Naive thymus-derived CD8-positive, alpha-beta T cell (primary cell): ENCODE measurements at regions not wholly inside any gene's neighbourhood (a gene's known extent, or its start where the extent isn't known, plus 50 kb on each side); places are given as distances from the start of the nearest gene placed in this dataset.

ENCODE experiments used
- ATAC-seq, 2 donors: fragments of 150-1000 bp; cut with Tn5 transposase in 1 of 2; sonication (Bioruptor Pico), chemical (Tn5 transposase) in 1 of 2; 1 replicate in 1 of 2; 2 replicates in 1 of 2; pipeline ENCODE4 v1.10.0; 2021; ENCODE audit warnings: mild to moderate bottlenecking in 2 of 2, moderate library complexity in 2 of 2
- POLR2A ChIA-PET: fragments of 350-600 bp; sonication (Branson Sonifier 250); formaldehyde crosslinking; loops from one replicate; lab custom pipeline; 2021; ENCODE audit warnings: antibody characterized with exemption; lab: Charles Lee
- DNase-seq, 10 donors: peaks; one replicate each; pipeline versions ENCODE4 v3.0.0 to v3.0.0-alpha.2; 2020 to 2022
- H3K27ac Mint-ChIP-seq, 10 donors: one replicate each; pipeline ENCODE4 v1.8.0; 2020 to 2022; ENCODE audit warnings: mild to moderate bottlenecking in 10 of 10, mixed read lengths in 10 of 10, moderate library complexity in 4 of 10, inconsistent platforms in 1 of 10
- H3K27me3 Mint-ChIP-seq, 5 donors: one replicate each; pipeline ENCODE4 v1.8.0; 2021 to 2022; ENCODE audit warnings: mixed read lengths in 5 of 5
- H3K36me3 Mint-ChIP-seq, 3 donors: one replicate each; pipeline ENCODE4 v1.8.0; 2020 to 2022; ENCODE audit warnings: mixed read lengths in 3 of 3, mild to moderate bottlenecking in 2 of 3, inconsistent platforms in 1 of 3
- H3K4me1 Mint-ChIP-seq, 4 donors: one replicate each; pipeline ENCODE4 v1.8.0; 2021 to 2022; ENCODE audit warnings: mixed read lengths in 4 of 4
- H3K4me3 Mint-ChIP-seq, 10 donors: one replicate each; pipeline ENCODE4 v1.8.0; 2020 to 2022; ENCODE audit warnings: mild to moderate bottlenecking in 10 of 10, mixed read lengths in 10 of 10, moderate library complexity in 6 of 10, inconsistent platforms in 1 of 10
- H3K9me3 Mint-ChIP-seq, 9 donors: one replicate each; pipeline ENCODE4 v1.8.0; 2020 to 2022; ENCODE audit warnings: mixed read lengths in 9 of 9, mild to moderate bottlenecking in 3 of 9, inconsistent platforms in 1 of 9, moderate library complexity in 1 of 9

DNA sequence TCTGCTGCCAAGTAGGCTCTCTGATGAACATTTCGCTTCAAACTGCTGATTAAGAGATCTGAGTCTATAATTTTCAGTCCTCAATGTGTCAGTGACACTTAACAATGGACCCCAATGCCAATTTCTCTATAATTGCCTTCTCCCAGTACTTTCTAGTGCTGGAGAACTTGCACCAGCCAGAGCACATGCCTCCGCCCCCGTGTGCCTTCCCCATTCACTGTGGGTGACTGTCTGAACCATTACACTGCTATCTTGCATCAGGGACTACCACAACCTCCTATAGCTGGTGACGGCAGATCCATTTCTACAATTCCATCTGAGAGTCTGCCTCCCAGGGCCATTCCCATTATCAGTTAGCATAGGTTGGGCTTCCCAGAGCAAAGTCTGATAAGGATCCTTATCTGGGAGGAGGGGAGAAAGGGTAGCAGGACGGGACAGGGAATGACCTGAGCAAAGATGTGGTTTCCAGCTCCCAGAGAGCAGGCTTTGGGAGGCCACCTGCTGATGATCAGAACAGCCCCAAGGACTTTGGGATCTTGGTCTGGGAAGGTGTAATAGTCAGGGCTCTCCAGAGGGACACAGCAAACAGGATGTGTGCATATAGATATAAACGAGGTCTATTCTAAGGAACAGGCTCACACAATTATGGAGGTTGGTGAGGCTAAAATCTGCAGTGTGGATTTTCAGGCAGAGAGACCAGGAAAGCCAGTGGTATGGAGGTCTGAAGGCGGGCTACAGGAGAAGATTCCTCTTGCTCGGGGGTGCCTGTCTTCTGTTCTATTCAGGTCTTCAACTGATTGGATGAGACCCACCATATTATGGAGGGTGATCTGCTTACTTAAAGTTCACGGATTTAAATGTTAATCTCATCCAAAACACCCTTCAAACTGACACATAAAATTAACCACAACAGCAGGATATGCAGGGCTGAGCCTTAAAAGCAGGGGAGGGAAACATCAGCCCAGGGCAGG, 238.2 kb downstream of the PTPRU start:
- Mint-ChIP-seq H3K4me3 (no peak overlapping the region), H3K27me3 (peaks cover 27 to 82% (median 41%) of the 10 kb centered on the region in 5 donors), H3K36me3 (no peaks in the 10 kb centered on the region), H3K9me3 (peaks cover 0 to 3% (median 0%) of the 10 kb centered on the region in 9 donors), H3K4me1 (no peaks in the 10 kb centered on the region), H3K27ac (no peak overlapping the region)
- no peak for ATAC-seq
- DNase-seq = no peak
- POLR2A ChIA-PET = no interaction called here

DNA sequence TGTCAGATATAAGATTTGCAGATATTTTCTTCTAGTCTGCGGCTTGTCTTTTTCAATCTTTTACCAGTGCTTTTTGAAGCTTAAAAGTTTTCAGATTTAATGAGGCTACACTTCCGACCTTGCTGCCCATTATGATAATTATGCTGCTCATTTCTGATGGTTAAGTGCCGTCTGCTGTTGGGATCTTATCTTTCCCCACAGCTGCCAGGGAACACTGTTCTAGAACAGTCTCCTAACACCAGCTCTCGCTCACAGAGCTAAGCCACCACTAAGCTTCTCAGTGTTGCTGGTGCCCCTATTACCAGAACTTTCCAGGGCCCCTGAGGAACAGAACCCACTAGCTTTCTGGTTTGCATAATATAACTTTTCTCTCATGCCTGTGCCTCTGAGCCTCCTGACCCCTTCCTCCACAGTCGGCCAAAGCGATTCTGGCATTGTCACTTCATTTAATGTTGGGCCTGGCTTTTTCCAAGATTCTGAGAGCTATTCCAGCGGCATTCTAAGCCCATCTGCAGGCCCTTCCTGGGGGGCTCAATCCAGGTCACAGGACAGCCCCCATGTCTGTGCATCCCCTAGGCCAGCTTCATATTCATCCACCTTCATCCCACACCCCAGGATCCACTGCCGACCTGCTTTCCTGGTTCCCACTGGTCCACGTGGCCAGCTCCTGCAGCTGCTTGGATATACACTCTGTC, 237.0 kb downstream of the PTPRU start:
- ATAC-seq (no peak), DNase-seq (no peak)
- Mint-ChIP-seq H3K4me1 (no peaks in the 10 kb centered on the region), H3K27ac (no peak overlapping the region), H3K9me3 (peaks cover 0 to 3% (median 0%) of the 10 kb centered on the region in 9 donors), H3K4me3 (no peak overlapping the region), H3K36me3 (no peaks in the 10 kb centered on the region), H3K27me3 (peaks cover 25 to 83% (median 39%) of the 10 kb centered on the region in 5 donors)
- POLR2A ChIA-PET = no interaction called here

DNA sequence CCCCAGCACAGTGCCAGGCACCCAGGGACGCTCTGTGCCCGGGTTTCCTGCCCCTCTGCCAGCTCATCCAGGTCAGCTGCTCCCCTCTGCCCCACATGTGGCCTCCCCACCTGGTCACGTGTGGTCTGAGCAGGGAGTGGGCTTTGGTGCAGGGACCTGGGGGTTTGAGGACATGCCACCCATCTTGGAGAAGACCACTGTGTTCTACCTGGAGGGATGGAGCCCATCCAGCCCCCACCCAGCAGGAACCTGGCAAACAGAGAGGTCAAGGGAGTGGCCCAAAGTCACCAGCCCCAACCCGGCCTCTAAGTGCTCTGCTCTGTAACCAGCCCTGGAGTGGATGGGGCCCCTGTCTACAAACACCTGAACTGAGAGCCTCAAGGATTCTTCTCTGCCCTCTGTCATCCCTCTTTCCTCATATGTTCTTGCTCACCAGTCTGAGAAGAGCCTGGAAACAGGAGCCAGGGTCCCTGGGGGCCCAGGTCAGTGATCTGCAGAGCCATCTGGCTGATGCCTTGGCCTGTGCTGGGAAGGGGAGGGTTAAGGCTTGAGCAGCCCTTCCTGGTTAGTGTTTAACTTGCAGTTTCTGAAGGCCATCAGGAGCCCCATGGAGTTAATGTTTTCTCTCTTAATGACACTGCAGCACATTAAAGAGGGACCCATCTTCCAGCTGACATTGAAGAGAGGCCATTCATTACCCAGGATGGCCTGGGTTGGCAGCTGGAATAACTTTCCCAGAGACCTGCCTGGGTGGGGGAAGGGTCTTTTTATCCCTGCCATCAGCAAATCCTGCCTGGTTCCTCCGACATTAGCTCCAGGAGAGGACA, 235.4 kb downstream of the PTPRU start:
- POLR2A ChIA-PET = no interaction called here
- Mint-ChIP-seq H3K4me1 (no peaks in the 10 kb centered on the region), H3K4me3 (no peak overlapping the region), H3K27me3 (peaks cover 19 to 82% (median 36%) of the 10 kb centered on the region in 5 donors), H3K9me3 (peaks cover 0 to 3% (median 0%) of the 10 kb centered on the region in 9 donors), H3K27ac (no peak overlapping the region), H3K36me3 (no peaks in the 10 kb centered on the region)
- no peak for DNase-seq
- no peak for ATAC-seq

DNA sequence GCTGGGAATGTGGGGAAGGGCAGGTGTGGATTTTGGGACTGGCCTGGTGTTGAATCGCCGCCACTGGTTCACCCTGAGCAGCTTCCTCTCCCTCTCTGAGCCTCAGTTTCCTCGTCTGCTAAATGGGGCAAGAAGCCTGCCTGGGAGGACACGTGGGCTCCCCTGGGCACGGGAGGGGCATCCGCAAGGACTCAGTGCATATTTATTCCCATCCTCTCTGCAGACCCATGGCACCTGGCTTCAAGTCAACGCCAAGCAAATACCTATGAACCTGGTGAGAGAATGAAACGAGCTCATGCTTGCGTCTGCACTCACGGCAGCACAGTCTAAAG, 234.4 kb downstream of the PTPRU start:
- POLR2A ChIA-PET = no interaction called here
- Mint-ChIP-seq H3K4me3 (no peak overlapping the region), H3K36me3 (no peaks in the 10 kb centered on the region), H3K27me3 (peaks cover 18 to 72% (median 33%) of the 10 kb centered on the region in 5 donors), H3K9me3 (peaks cover 0 to 8% (median 0%) of the 10 kb centered on the region in 9 donors), H3K27ac (no peak overlapping the region), H3K4me1 (no peaks in the 10 kb centered on the region)
- ATAC-seq (no peak), DNase-seq (no peak)

DNA sequence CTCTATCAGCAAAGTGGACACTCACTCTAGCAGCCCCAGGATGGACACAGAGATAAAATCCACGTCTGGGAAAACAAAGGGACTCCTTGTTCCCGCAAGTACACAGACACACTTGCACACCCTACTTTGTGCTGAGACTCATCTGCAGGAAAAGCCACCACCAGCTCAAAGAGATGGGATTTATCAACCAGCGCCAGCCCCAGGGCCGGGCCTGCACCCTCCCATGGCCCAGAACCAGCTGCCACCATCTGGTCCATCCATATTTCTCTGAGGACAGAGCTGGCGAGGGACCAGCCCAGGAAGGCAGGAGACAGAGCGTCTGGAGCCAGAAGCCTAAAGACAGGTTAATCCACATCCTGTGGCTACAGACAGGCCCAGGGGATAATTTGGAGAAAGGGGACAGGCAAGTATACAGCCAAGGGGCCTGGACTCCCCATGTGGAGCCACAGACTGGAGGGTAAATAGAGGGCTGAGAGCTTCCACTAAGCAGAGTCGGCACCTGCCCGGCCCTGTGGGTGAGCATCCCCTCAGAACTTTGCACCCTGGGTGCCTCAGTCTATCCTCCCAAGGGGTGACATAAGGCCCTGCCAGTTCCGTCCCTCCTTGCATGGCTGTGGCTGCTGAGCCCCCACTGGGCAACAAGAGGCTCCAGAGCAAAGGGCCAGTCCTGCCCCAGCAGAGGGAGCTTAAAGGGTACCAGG, 233.9 kb downstream of the PTPRU start:
- Mint-ChIP-seq H3K9me3 (peaks cover 0 to 12% (median 2%) of the 10 kb centered on the region in 9 donors), H3K4me1 (no peaks in the 10 kb centered on the region), H3K4me3 (no peak overlapping the region), H3K27me3 (peaks cover 18 to 70% (median 29%) of the 10 kb centered on the region in 5 donors), H3K27ac (no peak overlapping the region), H3K36me3 (peaks cover 0 to 1% (median under 1%) of the 10 kb centered on the region in 3 donors)
- DNase-seq (no peak), ATAC-seq (no peak)
- POLR2A ChIA-PET = no interaction called here

DNA sequence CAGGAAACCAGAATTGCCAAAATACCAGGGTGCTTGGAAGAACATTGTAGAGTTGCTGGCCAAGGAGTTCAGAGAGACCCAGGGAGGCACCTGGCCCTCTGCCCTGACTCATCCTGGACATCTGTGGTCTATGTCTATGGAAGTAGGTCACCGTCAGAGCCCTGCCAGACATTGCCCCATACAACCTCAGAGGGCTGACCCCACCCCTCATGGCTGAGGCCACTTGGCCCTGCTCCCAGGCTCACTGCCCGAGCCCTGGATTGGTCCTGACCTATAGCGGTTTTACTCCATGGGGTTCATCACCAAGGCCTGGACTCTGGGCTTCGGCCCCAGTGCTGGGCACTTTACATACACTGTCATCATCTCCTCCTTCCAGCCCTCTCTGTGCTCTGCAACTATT, 233.1 kb downstream of the PTPRU start:
- POLR2A ChIA-PET = no interaction called here
- no peak for ATAC-seq
- DNase-seq = no peak
- no peak overlapping the region for H3K4me3 Mint-ChIP-seq
- peaks cover 0 to 5% (median 4%) of the 10 kb centered on the region in 3 donors for H3K36me3 Mint-ChIP-seq
- H3K27me3 Mint-ChIP-seq = peaks cover 18 to 62% (median 22%) of the 10 kb centered on the region in 5 donors
- H3K9me3 Mint-ChIP-seq = peaks cover 0 to 20% (median 6%) of the 10 kb centered on the region in 9 donors
- H3K4me1 Mint-ChIP-seq = no peaks in the 10 kb centered on the region
- H3K27ac Mint-ChIP-seq = no peak overlapping the region

DNA sequence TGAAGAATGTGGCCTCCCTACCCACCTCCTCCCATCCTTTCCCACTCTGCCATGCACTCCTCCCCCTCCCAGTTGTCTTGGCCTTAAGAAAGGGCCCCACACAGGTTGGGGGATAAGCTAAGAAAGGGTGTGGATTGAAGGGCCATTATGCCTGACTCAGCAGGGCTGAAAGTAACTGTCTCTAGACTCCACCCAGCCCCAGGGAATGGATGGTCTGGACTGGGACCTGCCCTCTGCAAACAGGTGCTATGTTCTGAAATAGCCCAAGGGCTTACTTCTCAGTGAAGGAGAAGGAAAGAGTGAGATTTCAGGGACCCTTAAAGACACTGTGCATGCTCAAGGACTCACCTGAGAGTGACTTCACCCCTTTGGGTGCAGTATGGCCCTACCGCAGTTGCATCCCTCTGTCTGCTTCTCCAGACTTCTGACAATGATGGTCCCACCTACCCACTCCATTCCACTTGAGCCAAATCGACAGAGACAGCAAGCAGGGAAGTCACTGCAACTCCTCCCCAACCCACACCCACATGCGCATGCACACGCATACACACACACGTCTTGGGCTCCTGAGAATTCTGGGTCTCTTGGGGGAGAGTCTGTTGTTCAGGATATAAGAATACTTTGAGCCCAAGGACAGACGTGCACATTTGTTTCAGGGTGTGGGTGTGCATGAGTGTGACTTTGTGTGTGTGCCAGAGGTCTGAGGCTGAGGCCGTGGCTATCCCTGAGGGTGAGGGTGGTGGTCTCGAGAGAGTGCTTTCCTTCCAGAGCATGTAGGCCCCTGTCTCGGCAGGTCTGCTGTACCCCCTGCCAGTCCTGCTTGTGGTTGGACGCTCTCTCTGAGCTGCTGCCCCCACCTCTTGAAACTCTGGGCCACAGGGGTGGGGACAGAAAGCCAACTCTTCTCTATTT, 231.9 kb downstream of the PTPRU start:
- POLR2A ChIA-PET = no interaction called here
- H3K27ac Mint-ChIP-seq = no peak overlapping the region
- ATAC-seq = no peak
- H3K9me3 Mint-ChIP-seq = peaks cover 0 to 24% (median 9%) of the 10 kb centered on the region in 9 donors
- peaks cover 13 to 50% (median 22%) of the 10 kb centered on the region in 5 donors for H3K27me3 Mint-ChIP-seq
- H3K36me3 Mint-ChIP-seq = peaks cover 0 to 5% (median 4%) of the 10 kb centered on the region in 3 donors
- H3K4me1 Mint-ChIP-seq = no peaks in the 10 kb centered on the region
- DNase-seq = no peak
- H3K4me3 Mint-ChIP-seq = no peak overlapping the region

DNA sequence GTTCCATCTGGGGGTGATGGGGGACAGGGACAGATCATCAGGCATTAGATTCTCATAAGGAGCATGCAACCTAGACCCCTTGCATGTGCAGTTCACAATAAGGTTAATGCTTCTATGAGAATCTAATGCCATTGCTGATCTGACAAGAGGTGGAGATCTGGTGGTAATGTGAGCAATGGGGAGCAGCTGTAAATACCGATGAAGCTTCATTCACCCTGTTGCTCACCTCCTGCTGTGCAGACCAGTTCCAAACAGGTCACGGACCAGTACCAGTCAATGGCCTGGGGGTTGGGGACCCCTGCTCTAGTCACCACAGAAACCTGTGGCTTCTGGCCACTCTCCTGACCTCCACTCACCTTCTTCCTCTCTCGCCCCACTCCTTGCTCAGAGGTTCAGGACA, 229.9 kb downstream of the PTPRU start:
- H3K4me3 Mint-ChIP-seq = no peak overlapping the region
- ATAC-seq (no peak), DNase-seq (no peak)
- POLR2A ChIA-PET = no interaction called here
- peaks cover 0 to 5% (median 4%) of the 10 kb centered on the region in 3 donors for H3K36me3 Mint-ChIP-seq
- H3K4me1 Mint-ChIP-seq = no peaks in the 10 kb centered on the region
- H3K27me3 Mint-ChIP-seq = peaks cover 11 to 50% (median 26%) of the 10 kb centered on the region in 5 donors
- H3K9me3 Mint-ChIP-seq = peaks cover 0 to 24% (median 9%) of the 10 kb centered on the region in 9 donors
- H3K27ac Mint-ChIP-seq = no peak overlapping the region

DNA sequence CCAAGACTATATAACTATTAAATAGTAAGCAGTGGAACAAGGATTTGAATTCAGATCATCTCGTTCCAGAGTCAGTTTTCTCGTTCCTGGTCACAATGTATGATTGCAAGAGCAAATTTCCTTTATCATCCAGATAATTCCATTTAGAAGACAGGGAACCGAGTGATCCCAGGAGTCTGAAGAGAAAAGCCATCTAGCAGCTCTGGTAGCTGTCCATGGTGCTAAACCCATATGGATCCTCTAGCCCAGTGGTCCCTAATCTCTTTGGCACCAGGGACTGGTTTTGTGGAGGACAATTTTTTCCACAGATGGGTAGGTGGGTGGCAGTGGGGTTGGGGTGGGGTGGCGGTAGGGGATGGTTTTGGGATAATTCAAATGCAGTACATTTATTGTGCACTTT, 229.4 kb downstream of the PTPRU start:
- DNase-seq = no peak
- ATAC-seq = no peak
- Mint-ChIP-seq H3K27me3 (peaks cover 8 to 45% (median 22%) of the 10 kb centered on the region in 5 donors), H3K9me3 (peaks cover 0 to 24% (median 9%) of the 10 kb centered on the region in 9 donors), H3K36me3 (peaks cover 0 to 5% (median 4%) of the 10 kb centered on the region in 3 donors), H3K4me1 (no peaks in the 10 kb centered on the region), H3K4me3 (no peak overlapping the region), H3K27ac (no peak overlapping the region)
- POLR2A ChIA-PET = no interaction called here

DNA sequence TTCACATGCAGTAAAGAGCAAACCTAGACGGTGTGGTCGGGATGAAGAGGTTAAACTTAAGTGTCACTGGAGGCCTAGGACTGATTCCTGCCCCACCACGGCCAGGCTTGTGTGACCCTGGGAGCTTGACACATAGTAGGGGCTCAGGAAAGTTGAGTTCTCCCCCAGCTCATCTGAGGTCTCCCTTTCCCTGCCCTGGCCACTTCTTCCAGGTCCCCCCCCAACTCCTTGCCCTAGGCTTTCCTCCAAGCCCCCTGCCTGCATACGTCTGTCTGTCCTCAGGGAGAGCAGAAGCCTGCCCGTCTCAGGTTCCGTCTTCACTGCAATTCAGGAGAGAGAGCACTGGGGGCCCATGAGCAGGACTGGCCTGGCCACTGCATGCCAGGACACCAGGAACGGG, 225.8 kb downstream of the PTPRU start:
- Mint-ChIP-seq H3K4me1 (no peaks in the 10 kb centered on the region), H3K9me3 (peaks cover 0 to 27% (median 10%) of the 10 kb centered on the region in 9 donors), H3K36me3 (peaks cover 0 to 5% (median 4%) of the 10 kb centered on the region in 3 donors), H3K4me3 (no peak overlapping the region), H3K27ac (no peak overlapping the region), H3K27me3 (peaks cover under 1 to 38% (median 10%) of the 10 kb centered on the region in 5 donors)
- POLR2A ChIA-PET = no interaction called here
- no peak for ATAC-seq
- DNase-seq = no peak

DNA sequence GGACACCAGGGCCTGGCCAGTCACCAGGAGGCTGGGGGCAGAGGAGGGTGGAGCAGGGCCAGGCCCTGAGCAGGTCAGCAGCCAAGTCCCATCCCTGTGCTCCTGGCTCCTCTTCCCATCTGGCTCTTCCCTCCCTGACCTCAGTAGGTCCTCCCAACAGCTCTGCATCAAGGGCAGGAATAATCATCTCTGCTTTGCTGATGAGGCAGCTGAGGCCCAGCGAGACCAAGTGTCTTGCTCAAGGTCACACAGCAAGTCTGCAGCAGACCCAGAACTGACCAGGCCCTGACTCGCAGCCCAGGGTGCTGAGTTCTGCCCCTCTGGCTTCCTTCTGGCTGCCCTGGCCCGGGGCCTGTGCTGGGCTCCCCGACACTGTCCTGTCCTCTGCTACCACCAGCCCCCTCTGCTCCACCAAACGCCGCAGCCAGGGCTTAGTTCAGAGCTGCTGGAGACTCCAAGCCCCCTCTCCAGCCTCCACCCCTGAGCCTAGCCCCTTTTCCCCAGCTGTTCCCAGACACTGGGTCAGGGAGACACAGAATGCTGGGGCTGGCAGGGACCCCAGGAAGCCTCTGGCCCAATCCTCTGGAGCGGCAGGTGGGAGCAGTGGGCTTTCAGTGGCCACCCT, 224.9 kb downstream of the PTPRU start:
- Mint-ChIP-seq H3K9me3 (peaks cover 0 to 24% (median 11%) of the 10 kb centered on the region in 9 donors), H3K4me3 (no peak overlapping the region), H3K36me3 (peaks cover 0 to 5% (median 4%) of the 10 kb centered on the region in 3 donors), H3K4me1 (no peaks in the 10 kb centered on the region), H3K27ac (no peak overlapping the region), H3K27me3 (peaks cover 0 to 44% (median 10%) of the 10 kb centered on the region in 5 donors)
- DNase-seq = peak in 1 of 10 donors; percentile 35
- POLR2A ChIA-PET = no interaction called here
- ATAC-seq = no peak
